GM18508 (cell line): ENCODE measurements at regions not wholly inside any gene's neighbourhood (a gene's known extent, or its start where the extent isn't known, plus 50 kb on each side); places are given as distances from the start of the nearest gene placed in this dataset.

Experiments used
- ATAC-seq: cut with Tn5 transposase; IDR thresholded peaks from one replicate; pipeline ENCODE4 v1.9.1; 2021; ENCODE audit warnings: moderate number of reproducible peaks; ENCODE audit not compliant: insufficient read depth, unreplicated experiment

DNA sequence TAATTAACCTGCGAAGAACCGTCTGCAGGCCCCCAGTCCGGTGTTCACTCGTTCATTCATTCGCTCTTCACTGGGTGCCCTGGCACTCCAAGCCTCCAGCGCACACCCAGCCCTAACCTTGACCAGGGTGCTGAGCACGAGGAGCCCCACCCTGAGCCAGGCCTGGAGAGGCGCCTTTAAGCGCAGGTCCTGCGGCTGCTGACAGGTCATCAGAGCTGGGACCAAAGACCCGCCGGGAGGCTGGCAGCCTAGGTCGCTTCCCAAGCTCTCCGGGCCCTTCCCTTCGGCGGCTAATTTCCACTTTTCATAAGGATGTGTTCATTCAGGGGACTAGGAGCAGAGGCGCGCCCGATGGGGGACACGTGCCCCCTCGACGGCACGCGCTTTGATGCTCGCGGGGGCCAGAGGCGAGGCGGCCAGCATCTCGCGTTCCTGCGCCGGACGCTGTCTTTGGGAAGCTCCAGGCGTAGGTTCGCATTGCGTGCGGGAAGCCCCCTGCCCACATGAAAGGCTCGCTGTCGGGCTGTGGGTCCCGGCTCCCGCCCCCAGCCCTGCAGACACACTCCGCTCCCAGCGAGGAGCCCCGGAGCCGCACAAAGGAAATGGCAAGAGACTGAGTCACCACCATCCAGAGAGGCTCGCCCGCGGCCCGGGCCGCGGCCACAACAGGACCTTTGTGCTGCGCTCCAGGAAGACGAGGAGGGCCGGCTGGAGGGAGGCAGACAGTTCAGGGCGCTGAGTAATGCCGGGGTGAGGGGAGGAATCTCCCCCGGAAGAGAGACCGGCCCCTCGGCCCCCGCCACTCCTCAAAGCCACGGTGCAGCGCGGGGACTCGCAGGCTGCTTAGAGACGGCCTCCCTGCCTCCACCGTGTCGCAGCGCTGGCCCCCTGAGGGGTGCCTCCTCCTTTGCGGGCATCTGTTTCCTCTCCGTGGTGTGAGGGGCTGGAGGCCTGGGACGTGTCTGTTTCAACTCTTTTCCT is 266.4 kb upstream of the HES1 start:
- no peak for ATAC-seq

- ATAC-seq, result no peak
These were observed 265.4 kb upstream of the HES1 start for GRCh38 chr3:193870376-193871219.

- ATAC-seq, result no peak
These were observed 264.8 kb upstream of the HES1 start for GRCh38 chr3:193871220-193871485.

GRCh38 chr3:193872265-193872753 is 263.6 kb upstream of the HES1 start:
- peak; percentile 60 for ATAC-seq

GRCh38 chr3:193873426-193874201 is 262.3 kb upstream of the HES1 start:
- ATAC-seq, result no peak

- no peak for ATAC-seq
These were observed 261.4 kb upstream of the HES1 start for GRCh38 chr3:193874512-193874911.

- no peak for ATAC-seq
These were observed 260.9 kb upstream of the HES1 start for GRCh38 chr3:193874997-193875593.

GRCh38 chr3:193875601-193876321 is 260.2 kb upstream of the HES1 start:
- no peak for ATAC-seq

DNA sequence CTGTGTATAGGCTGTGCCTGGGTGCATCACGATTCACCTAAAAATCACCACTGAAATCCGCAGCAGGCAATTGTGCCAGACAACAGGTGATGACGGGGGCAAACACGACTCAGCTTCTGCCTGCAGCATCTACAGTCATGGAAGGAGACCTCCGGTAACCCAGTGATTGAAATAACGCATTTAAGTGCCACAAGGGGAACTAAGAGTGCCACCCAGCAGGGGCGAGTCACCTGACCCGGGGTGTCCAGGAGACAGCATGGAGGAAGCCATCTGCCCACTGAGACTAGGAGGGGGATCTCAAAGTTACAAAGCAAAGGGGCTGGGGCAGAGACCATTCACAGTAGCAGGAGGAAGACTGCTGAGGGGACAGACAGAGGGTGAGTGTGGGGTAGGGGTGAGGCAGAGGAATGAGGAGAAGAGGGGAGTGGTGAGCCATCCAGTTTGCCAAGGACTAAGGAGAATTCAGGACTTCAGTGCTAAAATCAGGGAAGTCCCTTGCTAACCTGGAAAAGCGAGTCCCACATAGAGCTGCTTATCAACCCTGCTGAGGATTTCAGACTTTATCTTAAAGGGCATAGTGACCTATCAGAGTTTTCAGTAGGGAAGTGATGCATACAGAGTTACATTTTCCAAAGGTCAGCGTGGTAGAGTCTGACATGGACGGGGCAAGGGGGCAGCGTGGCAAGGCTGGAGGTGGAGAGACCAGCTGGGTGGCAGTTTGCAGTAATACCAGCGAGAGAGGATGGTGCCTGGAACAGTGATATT is 256.7 kb upstream of the HES1 start:
- ATAC-seq, result no peak

GRCh38 chr3:193879864-193880242 is 256.1 kb upstream of the HES1 start:
- no peak for ATAC-seq

GRCh38 chr3:193882091-193882490 is 253.9 kb upstream of the HES1 start:
- ATAC-seq, result no peak

DNA sequence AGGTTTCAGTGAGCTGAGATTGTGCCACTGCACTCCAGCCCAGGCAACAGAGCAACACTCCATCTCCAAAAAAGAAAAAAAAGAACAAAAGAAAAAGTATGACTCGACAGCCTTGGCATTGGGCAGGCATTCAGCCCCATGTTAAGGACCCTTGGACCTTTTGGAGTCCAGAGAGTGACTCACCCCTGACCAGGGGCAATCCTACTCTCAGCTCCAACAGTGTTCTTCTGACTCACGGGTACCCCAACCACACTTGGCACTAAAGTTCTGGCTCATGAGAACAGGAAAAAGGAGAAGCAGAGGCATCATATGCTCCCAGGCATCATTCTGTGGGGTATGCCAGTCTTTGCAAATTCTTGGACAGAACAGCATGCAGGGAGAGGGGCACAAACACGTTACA is 252.4 kb upstream of the HES1 start:
- no peak for ATAC-seq

DNA sequence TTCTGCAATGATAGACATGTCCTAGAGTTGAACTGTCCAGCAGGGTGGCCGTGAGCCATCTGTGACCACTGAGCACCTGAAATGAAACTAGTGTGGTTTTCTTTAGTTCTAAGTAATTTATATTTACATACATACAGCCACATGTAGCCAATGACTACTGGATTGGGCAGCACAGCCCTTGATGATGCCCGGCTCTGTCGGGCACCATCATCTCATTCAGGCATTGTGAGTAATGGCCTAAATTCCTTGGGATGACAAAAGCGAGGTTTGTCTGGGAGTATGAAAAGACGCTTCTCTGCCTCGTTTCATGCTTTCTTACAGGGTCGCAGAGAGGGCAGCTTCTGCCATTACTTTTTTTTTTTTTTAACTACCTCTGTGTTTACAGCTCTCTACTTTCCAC is 251.9 kb upstream of the HES1 start:
- ATAC-seq, result no peak

DNA sequence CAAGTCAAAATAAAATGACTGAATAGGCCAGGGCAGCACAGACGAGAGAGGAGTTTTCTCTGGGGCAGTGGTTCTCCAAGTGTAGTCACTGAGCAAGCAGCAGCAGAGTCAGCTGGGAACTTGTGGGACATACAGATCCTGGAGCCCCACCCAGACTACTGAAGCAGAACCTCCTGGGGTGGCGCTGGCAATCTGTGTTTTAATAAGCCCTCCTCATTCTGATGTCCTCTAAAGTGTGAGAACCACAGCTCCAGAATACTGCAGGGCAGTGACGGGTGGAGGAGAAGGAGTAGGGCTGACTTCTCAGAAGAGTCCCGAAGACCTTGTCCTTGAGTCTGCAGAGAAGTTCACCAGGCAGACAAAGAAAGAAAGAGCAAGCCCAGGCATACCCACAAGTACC is 251.3 kb upstream of the HES1 start:
- no peak for ATAC-seq

DNA sequence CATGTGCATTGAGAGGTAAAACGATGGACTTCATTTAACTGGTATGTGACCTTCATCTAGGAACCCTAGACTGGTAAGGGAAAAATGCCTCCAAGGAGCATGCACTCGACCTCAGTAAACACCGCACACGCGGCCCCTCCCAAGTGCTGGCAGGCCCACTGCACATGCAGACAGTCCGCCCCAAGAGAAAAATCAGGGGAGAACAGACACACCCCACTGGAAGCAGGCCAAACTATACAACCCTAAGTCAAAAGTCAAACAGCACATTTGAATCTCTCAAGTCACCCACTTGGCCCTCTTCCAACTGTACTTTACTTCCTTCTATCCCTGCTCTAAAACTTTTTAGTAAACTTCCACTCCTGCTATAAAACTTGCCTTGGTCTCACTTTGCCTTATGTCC is 250.1 kb upstream of the HES1 start:
- ATAC-seq, result no peak

- no peak for ATAC-seq
These were observed 245.7 kb upstream of the HES1 start for GRCh38 chr3:193890016-193890897.

GRCh38 chr3:193894121-193894863 is 241.7 kb upstream of the HES1 start:
- no peak for ATAC-seq
